ENCODE measurements at regions not wholly inside any gene's neighbourhood (a gene's known extent, or its start where the extent isn't known, plus 50 kb on each side); places are given as distances from the start of the nearest gene placed in this dataset.

GRCh38 chr1:221856228-221857093 lies 114.6 kb upstream of the DUSP10 start:
- DNase-seq (ENCODE audit: low read depth) = no peak
- TF ChIP-seq, protein P1, sequence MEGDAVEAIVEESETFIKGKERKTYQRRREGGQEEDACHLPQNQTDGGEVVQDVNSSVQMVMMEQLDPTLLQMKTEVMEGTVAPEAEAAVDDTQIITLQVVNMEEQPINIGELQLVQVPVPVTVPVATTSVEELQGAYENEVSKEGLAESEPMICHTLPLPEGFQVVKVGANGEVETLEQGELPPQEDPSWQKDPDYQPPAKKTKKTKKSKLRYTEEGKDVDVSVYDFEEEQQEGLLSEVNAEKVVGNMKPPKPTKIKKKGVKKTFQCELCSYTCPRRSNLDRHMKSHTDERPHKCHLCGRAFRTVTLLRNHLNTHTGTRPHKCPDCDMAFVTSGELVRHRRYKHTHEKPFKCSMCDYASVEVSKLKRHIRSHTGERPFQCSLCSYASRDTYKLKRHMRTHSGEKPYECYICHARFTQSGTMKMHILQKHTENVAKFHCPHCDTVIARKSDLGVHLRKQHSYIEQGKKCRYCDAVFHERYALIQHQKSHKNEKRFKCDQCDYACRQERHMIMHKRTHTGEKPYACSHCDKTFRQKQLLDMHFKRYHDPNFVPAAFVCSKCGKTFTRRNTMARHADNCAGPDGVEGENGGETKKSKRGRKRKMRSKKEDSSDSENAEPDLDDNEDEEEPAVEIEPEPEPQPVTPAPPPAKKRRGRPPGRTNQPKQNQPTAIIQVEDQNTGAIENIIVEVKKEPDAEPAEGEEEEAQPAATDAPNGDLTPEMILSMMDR (IDR thresholded peaks at IDR 0.05; ENCODE audit: low read depth, low read length, missing control alignments) = no peak
- H3K4me3 ChIP-seq (ENCODE audit: low read depth, low read length) = no peak overlapping the region

DNA sequence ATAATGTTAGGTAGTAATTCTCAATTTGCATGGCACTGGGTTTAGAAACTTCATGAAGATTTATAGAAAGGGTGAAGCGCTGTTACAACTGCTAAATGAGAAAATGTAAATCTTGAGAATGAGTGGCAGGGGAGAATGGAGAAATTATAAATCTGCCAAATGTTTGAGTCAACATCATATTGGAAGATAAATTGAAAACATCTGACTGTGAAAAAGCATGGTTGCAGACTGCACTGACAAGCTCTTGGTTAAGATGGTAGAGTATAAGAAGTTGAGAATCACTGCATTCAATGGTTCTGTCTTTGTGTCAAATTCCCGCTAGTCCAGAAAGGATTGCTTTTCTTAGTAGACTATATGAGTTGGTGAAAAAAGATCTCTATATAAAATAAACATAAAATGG lies 113.3 kb upstream of the DUSP10 start:
- no peak for DNase-seq (ENCODE audit: low read depth)
- TF ChIP-seq, protein P1 (IDR thresholded peaks at IDR 0.05; ENCODE audit: low read depth, low read length, missing control alignments) = no peak
- no peak overlapping the region for H3K4me3 ChIP-seq (ENCODE audit: low read depth, low read length)

GRCh38 chr1:221851336-221851735 lies 109.4 kb upstream of the DUSP10 start:
- H3K4me3 ChIP-seq (ENCODE audit: low read depth, low read length) = no peak overlapping the region
- no peak for DNase-seq (ENCODE audit: low read depth)
- TF ChIP-seq, protein P1 (IDR thresholded peaks at IDR 0.05; ENCODE audit: low read depth, low read length, missing control alignments) = no peak

DNA sequence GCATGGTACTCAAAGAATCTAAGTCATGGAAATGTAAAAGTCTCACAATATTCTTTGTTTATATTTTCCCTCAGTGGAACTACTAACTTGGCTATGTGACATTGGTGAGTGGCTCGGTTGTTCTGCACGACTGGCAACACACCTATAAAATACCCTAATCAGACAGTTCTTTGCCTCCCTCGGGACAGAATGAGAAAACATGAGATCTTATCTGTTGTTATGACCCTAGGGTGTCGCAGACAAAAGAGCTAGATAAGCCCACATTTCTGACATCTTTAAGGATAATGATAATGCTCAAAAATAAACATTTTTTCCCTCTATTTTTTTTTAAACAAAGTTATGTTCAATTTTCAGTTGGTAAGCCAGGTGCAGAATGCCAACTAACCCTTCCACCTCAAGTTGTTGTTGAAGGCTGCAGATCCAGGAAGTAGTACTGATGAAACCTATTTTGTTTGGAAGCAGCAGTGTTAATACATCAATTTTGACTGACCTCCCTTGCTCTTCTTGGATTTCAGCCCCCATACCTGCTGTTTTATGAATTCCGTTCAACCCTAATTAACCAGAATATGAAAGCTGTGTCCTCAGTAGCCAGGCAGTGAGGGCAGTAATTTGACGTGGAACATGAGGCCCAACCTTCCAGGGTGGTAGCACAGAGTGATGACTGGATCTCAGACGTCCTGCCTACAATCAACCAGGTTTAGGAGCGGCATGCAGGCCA lies 108.7 kb upstream of the DUSP10 start:
- DNase-seq (ENCODE audit: low read depth) = no peak
- TF ChIP-seq, protein P1 (IDR thresholded peaks at IDR 0.05; ENCODE audit: low read depth, low read length, missing control alignments) = no peak
- no peak overlapping the region for H3K4me3 ChIP-seq (ENCODE audit: low read depth, low read length)

- H3K4me3 ChIP-seq (ENCODE audit: low read depth, low read length) = no peak overlapping the region
- TF ChIP-seq, protein P1 (IDR thresholded peaks at IDR 0.05; ENCODE audit: low read depth, low read length, missing control alignments) = no peak
- no peak for DNase-seq (ENCODE audit: low read depth)
These were observed 108.0 kb upstream of the DUSP10 start for GRCh38 chr1:221849897-221850296.

- TF ChIP-seq, protein P1 (IDR thresholded peaks at IDR 0.05; ENCODE audit: low read depth, low read length, missing control alignments) = no peak
- H3K4me3 ChIP-seq (ENCODE audit: low read depth, low read length) = no peak overlapping the region
- DNase-seq (ENCODE audit: low read depth) = no peak
These were observed 107.2 kb upstream of the DUSP10 start for GRCh38 chr1:221849110-221849509.

Measured in GM12864 (cell line).